GM12878 (cell line): ENCODE measurements at regions not wholly inside any gene's neighbourhood (a gene's known extent, or its start where the extent isn't known, plus 50 kb on each side); places are given as distances from the start of the nearest gene placed in this dataset.

ENCODE experiments used
- BCL11A ChIP-seq: IDR thresholded peaks from 2 replicates; pipeline ENCODE4 v1.6.1; 2011; ENCODE audit warnings: low read depth, low read length
- CHD2 ChIP-seq: IDR thresholded peaks from 2 replicates; pipeline ENCODE4 v1.6.1; 2011; ENCODE audit warnings: low read depth, low read length, improper control_type of control experiment, borderline replicate concordance
- HDAC6 ChIP-seq: fragments of 200-600 bp; sonication (generic); IDR thresholded peaks from one replicate; pipeline ENCODE4 v1.8.0; 2017; ENCODE audit warnings: antibody characterized with exemption; ENCODE audit not compliant: unreplicated experiment
- HDGF ChIP-seq: fragments of 450-650 bp; IDR thresholded peaks from 2 replicates; pipeline ENCODE4 v1.6.1; 2016; ENCODE audit warnings: antibody characterized with exemption
- POLR2A ChIP-seq: IDR thresholded peaks from 2 replicates; pipeline ENCODE4 v1.6.1; 2011; ENCODE audit warnings: low read depth, mild to moderate bottlenecking, low read length
- POLR2AphosphoS5 ChIP-seq: IDR thresholded peaks from 2 replicates; pipeline ENCODE4 v1.6.1; 2011; ENCODE audit warnings: mild to moderate bottlenecking, low read length, inconsistent platforms
- SMC3 ChIP-seq: IDR thresholded peaks from 2 replicates; pipeline ENCODE4 v1.6.1; 2011; ENCODE audit warnings: low read length, improper control_type of control experiment, borderline replicate concordance
- ZNF274 ChIP-seq: IDR thresholded peaks from one replicate; pipeline ENCODE4 v1.8.0; 2011; ENCODE audit not compliant: insufficient read length, insufficient read depth
- ZNF384 ChIP-seq: IDR thresholded peaks from 2 replicates; pipeline ENCODE4 v1.6.1; 2012; ENCODE audit warnings: low read depth, mild to moderate bottlenecking, low read length, improper control_type of control experiment, borderline replicate concordance
- TF ChIP-seq, protein P1 (sequence below): IDR thresholded peaks from 2 replicates; pipeline ENCODE4 v1.6.1; 2012; ENCODE audit warnings: low read depth, low read length, improper control_type of control experiment
- TF ChIP-seq, protein P2 (sequence below), 3 experiments: IDR thresholded peaks in 2 of 3; conservative IDR thresholded peaks in 1 of 3; 2 replicates each; pipeline ENCODE4 v1.5.1; 2011; ENCODE audit warnings: low read depth in 3 of 3, low read length in 3 of 3, mild to moderate bottlenecking in 3 of 3, control low read depth in 2 of 3, moderate library complexity in 2 of 3, inconsistent platforms in 1 of 3, mixed read lengths in 1 of 3; ENCODE audit not compliant: control insufficient read depth in 2 of 3, insufficient read depth in 1 of 3; ENCODE audit errors: extremely low read depth in 1 of 3
- TF ChIP-seq, protein P3 (sequence below): fragments of 450-650 bp; IDR thresholded peaks from 2 replicates; pipeline ENCODE4 v1.6.1; 2017; ENCODE audit warnings: antibody characterized with exemption, mild to moderate bottlenecking, moderate library complexity

DNA sequence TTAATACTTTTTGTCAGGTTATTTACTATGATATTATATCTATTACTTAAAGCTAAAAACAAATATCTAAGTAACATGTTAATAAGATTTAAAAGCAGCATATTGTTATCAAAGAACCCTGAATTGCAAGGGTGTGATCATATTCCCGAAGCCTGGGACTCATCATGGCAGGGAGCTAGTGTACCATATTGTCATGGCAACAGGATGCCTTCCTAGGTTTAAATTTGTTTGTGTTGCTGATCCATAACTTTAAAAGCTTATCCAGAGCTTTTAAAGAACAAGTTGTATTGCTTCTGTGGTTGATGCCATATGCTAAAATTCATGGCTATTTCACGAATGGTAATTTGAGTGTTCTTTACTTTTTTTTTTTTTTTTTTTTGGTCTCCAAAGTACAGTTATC, 500.5 kb downstream of the NAV3 start:
- TF ChIP-seq CHD2 (no peak), BCL11A (no peak), POLR2AphosphoS5 (no peak), POLR2A (no peak), SMC3 (no peak), HDGF (no peak), HDAC6 (no peak), ZNF274 (no peak), ZNF384 (no peak)
- TF ChIP-seq, protein P1, sequence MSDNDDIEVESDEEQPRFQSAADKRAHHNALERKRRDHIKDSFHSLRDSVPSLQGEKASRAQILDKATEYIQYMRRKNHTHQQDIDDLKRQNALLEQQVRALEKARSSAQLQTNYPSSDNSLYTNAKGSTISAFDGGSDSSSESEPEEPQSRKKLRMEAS: no peak
- TF ChIP-seq, protein P2, sequence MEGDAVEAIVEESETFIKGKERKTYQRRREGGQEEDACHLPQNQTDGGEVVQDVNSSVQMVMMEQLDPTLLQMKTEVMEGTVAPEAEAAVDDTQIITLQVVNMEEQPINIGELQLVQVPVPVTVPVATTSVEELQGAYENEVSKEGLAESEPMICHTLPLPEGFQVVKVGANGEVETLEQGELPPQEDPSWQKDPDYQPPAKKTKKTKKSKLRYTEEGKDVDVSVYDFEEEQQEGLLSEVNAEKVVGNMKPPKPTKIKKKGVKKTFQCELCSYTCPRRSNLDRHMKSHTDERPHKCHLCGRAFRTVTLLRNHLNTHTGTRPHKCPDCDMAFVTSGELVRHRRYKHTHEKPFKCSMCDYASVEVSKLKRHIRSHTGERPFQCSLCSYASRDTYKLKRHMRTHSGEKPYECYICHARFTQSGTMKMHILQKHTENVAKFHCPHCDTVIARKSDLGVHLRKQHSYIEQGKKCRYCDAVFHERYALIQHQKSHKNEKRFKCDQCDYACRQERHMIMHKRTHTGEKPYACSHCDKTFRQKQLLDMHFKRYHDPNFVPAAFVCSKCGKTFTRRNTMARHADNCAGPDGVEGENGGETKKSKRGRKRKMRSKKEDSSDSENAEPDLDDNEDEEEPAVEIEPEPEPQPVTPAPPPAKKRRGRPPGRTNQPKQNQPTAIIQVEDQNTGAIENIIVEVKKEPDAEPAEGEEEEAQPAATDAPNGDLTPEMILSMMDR (IDR thresholded peaks at IDR 0.05 in 2 of 3, conservative IDR thresholded peaks at IDR 0.05 in 1 of 3; ENCODE audit: control insufficient read depth in 2 of 3, extremely low read depth in 1 of 3, insufficient read depth in 1 of 3, low read depth in 3 of 3, low read length in 3 of 3): no peak
- TF ChIP-seq, protein P3, sequence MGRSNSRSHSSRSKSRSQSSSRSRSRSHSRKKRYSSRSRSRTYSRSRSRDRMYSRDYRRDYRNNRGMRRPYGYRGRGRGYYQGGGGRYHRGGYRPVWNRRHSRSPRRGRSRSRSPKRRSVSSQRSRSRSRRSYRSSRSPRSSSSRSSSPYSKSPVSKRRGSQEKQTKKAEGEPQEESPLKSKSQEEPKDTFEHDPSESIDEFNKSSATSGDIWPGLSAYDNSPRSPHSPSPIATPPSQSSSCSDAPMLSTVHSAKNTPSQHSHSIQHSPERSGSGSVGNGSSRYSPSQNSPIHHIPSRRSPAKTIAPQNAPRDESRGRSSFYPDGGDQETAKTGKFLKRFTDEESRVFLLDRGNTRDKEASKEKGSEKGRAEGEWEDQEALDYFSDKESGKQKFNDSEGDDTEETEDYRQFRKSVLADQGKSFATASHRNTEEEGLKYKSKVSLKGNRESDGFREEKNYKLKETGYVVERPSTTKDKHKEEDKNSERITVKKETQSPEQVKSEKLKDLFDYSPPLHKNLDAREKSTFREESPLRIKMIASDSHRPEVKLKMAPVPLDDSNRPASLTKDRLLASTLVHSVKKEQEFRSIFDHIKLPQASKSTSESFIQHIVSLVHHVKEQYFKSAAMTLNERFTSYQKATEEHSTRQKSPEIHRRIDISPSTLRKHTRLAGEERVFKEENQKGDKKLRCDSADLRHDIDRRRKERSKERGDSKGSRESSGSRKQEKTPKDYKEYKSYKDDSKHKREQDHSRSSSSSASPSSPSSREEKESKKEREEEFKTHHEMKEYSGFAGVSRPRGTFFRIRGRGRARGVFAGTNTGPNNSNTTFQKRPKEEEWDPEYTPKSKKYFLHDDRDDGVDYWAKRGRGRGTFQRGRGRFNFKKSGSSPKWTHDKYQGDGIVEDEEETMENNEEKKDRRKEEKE: no peak
